ENCODE measurements at regions not wholly inside any gene's neighbourhood (a gene's known extent, or its start where the extent isn't known, plus 50 kb on each side); places are given as distances from the start of the nearest gene placed in this dataset.

- CTCF ChIA-PET = interaction anchor here (1.1 kb wide), 1 partner anchor 14 kb away, joined by 3 read pairs; no protein-coding TSS in a partner anchor
- Histone ChIP-seq H3K9me3 (ENCODE audit: control insufficient read depth in 1 of 2, insufficient read depth in 1 of 2, low read depth in 1 of 2, low read length in 2 of 2) (no peaks in the 10 kb centered on the region), H3K27me3 (ENCODE audit: insufficient read depth, low read length) (no peaks in the 10 kb centered on the region), H3K4me3 (replicated peaks in 1 of 2; ENCODE audit: low read depth in 1 of 2, low read length in 2 of 2) (no peak overlapping the region), H4K20me1 (ENCODE audit: insufficient read depth) (no peaks in the 10 kb centered on the region), H2AFZ (ENCODE audit: low read depth, low read length, poor library complexity, severe bottlenecking) (no peak overlapping the region), H3K36me3 (ENCODE audit: control insufficient read depth in 1 of 2, insufficient read depth in 2 of 2, low read length in 2 of 2) (no peaks in the 10 kb centered on the region), H3K79me2 (ENCODE audit: insufficient read depth, low read length) (no peaks in the 10 kb centered on the region), H3K9me2 (ENCODE audit: insufficient read depth) (no peaks in the 10 kb centered on the region), H3K9ac (ENCODE audit: low read length) (no peak overlapping the region), H3K4me1 (ENCODE audit: control insufficient read depth in 1 of 2, insufficient read depth in 2 of 2, low read length in 2 of 2) (peaks cover 16 to 23% of the 10 kb centered on the region in 2 experiments), H3K27ac (ENCODE audit: low read depth, low read length) (no peak overlapping the region), H3K4me2 (ENCODE audit: low read length) (no peak overlapping the region)
- RAD21 ChIA-PET (ENCODE audit: low non-redundant PET in 1 of 2, low total read pairs in 2 of 2, uncharacterized antibody in 2 of 2, unreplicated experiment in 2 of 2) = no interaction called here
- TF ChIP-seq, protein P1, sequence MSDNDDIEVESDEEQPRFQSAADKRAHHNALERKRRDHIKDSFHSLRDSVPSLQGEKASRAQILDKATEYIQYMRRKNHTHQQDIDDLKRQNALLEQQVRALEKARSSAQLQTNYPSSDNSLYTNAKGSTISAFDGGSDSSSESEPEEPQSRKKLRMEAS (IDR thresholded peaks at IDR 0.05) = no peak
- DNase-seq (ENCODE audit: low read depth, low spot score) (no peak), ATAC-seq (no peak)
- BruUV-seq (replicated peaks) = no TSS peak
- POLR2A ChIA-PET = no interaction called here
- intact Hi-C loops (cut with micrococcal nuclease) = loop anchor here (10.0 kb wide), 1 partner anchor 367 kb away; no protein-coding TSS in a partner anchor
These were observed 100.4 kb upstream of the STK17B start for GRCh38 chr2:196271795-196272194.

- POLR2A ChIA-PET = no interaction called here
- CTCF ChIA-PET = no interaction called here
- H2AFZ ChIP-seq (ENCODE audit: low read depth, low read length, poor library complexity, severe bottlenecking) = no peak overlapping the region
- no peaks in the 10 kb centered on the region for H3K27me3 ChIP-seq (ENCODE audit: insufficient read depth, low read length)
- RAD21 ChIA-PET (ENCODE audit: low non-redundant PET in 1 of 2, low total read pairs in 2 of 2, uncharacterized antibody in 2 of 2, unreplicated experiment in 2 of 2) = no interaction called here
- TF ChIP-seq CTCF (IDR thresholded peaks at IDR 0.05 in 2 of 3, conservative IDR thresholded peaks at IDR 0.05 in 1 of 3; ENCODE audit: borderline replicate concordance in 1 of 3, insufficient read depth in 1 of 3, low read depth in 2 of 3, low read length in 2 of 3) (no peak), EGR1 (IDR thresholded peaks at IDR 0.05; ENCODE audit: low read depth) (no peak), JUND (IDR thresholded peaks at IDR 0.05) (no peak), ATF3 (IDR thresholded peaks at IDR 0.05) (no peak), POLR2AphosphoS5 (IDR thresholded peaks at IDR 0.05; ENCODE audit: low read depth, low read length) (no peak), YY1 (IDR thresholded peaks at IDR 0.05; ENCODE audit: extremely low read depth, insufficient replicate concordance, low read depth, low read length) (no peak), ZFX (IDR thresholded peaks at IDR 0.05) (no peak), ZBTB33 (IDR thresholded peaks at IDR 0.05; ENCODE audit: extremely low read depth, insufficient replicate concordance, low read length) (no peak), POLR2A (IDR thresholded peaks at IDR 0.05; ENCODE audit: borderline replicate concordance, extremely low read depth, insufficient read depth, insufficient read length) (no peak), RAD21 (IDR thresholded peaks at IDR 0.05; ENCODE audit: low read depth) (no peak), EZH2 (IDR thresholded peaks at IDR 0.05) (no peak), EZH2phosphoT487 (IDR thresholded peaks at IDR 0.05; ENCODE audit: borderline replicate concordance) (no peak), SRF (IDR thresholded peaks at IDR 0.05; ENCODE audit: low read depth) (no peak), TCF7L2 (IDR thresholded peaks at IDR 0.05; ENCODE audit: borderline replicate concordance, extremely low read depth, insufficient read depth, insufficient read length) (no peak), FOSL1 (IDR thresholded peaks at IDR 0.05; ENCODE audit: low read depth) (no peak), ZNF274 (IDR thresholded peaks at IDR 0.05; ENCODE audit: low read depth, low read length) (no peak)
- H3K79me2 ChIP-seq (ENCODE audit: insufficient read depth, low read length) = no peaks in the 10 kb centered on the region
- no peak for DNase-seq (ENCODE audit: low read depth, low spot score)
- no peak overlapping the region for H3K27ac ChIP-seq (ENCODE audit: low read depth, low read length)
- H3K9ac ChIP-seq (ENCODE audit: low read length) = no peak overlapping the region
- BruUV-seq (replicated peaks) = no TSS peak
- H4K20me1 ChIP-seq (ENCODE audit: insufficient read depth) = no peaks in the 10 kb centered on the region
- no peak overlapping the region for H3K4me2 ChIP-seq (ENCODE audit: low read length)
- no peaks in the 10 kb centered on the region for H3K36me3 ChIP-seq (ENCODE audit: control insufficient read depth in 1 of 2, insufficient read depth in 2 of 2, low read length in 2 of 2)
- peaks cover 6 to 8% of the 10 kb centered on the region in 2 experiments for H3K4me1 ChIP-seq (ENCODE audit: control insufficient read depth in 1 of 2, insufficient read depth in 2 of 2, low read length in 2 of 2)
- no peak for ATAC-seq
- intact Hi-C loops (cut with micrococcal nuclease) = loop anchor here (10.0 kb wide), 1 partner anchor 370 kb away; no protein-coding TSS in a partner anchor
- no peaks in the 10 kb centered on the region for H3K9me2 ChIP-seq (ENCODE audit: insufficient read depth)
- H3K4me3 ChIP-seq (replicated peaks in 1 of 2; ENCODE audit: low read depth in 1 of 2, low read length in 2 of 2) = no peak overlapping the region
- no peaks in the 10 kb centered on the region for H3K9me3 ChIP-seq (ENCODE audit: control insufficient read depth in 1 of 2, insufficient read depth in 1 of 2, low read depth in 1 of 2, low read length in 2 of 2)
These were observed 103.0 kb upstream of the STK17B start for GRCh38 chr2:196274387-196274809.

Measured in HCT116 (cell line).